Renal cortical epithelial cell (primary cell): ENCODE measurements at regions not wholly inside any gene's neighbourhood (a gene's known extent, or its start where the extent isn't known, plus 50 kb on each side); places are given as distances from the start of the nearest gene placed in this dataset.

ENCODE experiments used
- DNase-seq: peaks from one replicate; pipeline ENCODE4 v3.0.0-alpha.2; 2011; ENCODE audit warnings: low read depth

DNA sequence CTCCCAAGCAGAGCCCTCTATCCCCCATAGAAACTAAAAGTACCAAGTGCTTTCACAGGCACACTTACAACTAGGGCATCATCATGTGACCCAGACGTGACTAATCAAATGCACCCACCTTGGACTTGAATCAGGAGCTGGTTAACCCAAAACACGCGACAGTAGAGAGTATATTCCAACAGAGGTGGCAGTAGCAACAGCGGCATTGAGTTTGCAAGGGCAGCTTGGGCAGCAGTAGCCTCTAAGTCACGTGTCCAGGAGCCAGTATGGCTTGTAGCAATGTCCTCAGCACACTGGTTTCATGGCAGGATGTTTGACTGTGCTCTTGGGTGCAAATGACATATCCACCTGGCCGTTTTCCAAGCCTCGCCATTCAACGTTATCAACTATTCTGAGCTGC is 73.4 kb upstream of the DNAH5 start:
- DNase-seq, result no peak

- DNase-seq, result no peak
Measured at GRCh38 chr5:14016549-14016948, 72.1 kb upstream of the DNAH5 start.

GRCh38 chr5:14011089-14012020 is 66.9 kb upstream of the DNAH5 start:
- DNase-seq, result peak; percentile 73

GRCh38 chr5:14009575-14009974 is 65.1 kb upstream of the DNAH5 start:
- no peak for DNase-seq

DNA sequence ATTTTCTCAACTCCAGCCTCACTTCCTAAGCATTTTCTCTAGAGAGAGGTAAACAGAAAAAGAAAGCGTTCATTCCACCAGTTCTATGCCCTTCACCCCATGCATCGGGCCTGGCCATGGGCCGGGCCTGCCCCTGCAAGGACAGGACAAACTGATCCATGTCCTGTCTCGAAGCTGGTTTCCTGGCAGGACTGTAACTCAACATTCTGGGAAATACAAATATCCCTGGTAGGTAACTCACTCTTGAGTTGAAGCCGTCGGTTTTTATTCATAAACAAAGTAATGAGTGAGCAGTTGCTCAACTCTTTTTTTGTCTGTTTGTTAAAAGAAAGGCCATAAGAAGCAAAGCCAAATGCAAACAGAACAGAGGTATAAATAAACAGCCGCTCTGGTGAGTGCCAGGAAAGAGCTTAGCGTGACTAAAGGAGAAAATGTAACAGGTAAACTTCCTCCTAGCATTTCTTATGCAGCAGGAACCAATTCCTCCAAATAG is 64.4 kb upstream of the DNAH5 start:
- peak; percentile 48 for DNase-seq

DNA sequence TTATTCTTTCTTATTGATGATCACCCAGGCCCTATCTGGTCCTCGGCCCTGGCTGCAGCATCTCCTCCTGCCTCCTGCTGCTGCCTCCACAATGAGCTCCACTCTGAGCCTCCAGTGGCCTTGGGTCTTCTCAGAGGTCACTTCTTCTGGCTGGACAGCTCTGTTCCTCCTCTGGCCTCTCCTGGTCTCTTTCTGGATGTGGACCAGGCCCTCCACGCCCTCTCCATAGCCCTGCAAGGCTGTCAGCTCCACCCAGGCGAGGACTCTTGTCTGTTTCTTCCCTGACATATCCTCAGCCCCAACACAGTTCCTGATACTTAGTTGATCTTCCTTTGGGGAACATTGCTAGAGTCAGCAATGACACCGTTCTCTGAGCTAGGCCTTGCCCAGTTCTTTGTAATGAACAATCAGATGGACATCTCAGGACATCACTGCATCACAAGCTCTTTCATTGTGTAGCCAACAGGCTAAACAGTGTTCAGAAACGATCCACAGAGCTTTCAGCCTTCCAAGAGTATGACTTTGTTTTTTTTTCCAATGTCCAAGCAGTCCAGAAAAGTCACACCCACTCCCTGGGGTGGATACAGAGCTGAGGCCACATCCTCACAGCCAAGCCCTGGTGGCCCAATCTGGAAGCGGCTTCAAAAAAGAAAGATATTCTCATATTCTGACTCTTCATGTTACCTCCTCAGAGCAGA is 62.5 kb upstream of the DNAH5 start:
- no peak for DNase-seq

GRCh38 chr5:14004598-14005394 is 60.3 kb upstream of the DNAH5 start:
- no peak for DNase-seq

- no peak for DNase-seq
Measured at GRCh38 chr5:14003936-14004335, 59.4 kb upstream of the DNAH5 start.

GRCh38 chr5:14003513-14003912 is 59.0 kb upstream of the DNAH5 start:
- no peak for DNase-seq

- no peak for DNase-seq
Measured at GRCh38 chr5:13998254-13998653, 53.8 kb upstream of the DNAH5 start.

GRCh38 chr5:13997514-13997913 is 53.0 kb upstream of the DNAH5 start:
- no peak for DNase-seq

GRCh38 chr5:13994621-13995253 is 50.2 kb upstream of the DNAH5 start:
- DNase-seq, result no peak
